ENCODE measurements at regions not wholly inside any gene's neighbourhood (a gene's known extent, or its start where the extent isn't known, plus 50 kb on each side); places are given as distances from the start of the nearest gene placed in this dataset.
"Not testable (repeated sequence)": the region's sequence is repeated elsewhere in the genome, so short reads cannot be mapped to it uniquely, and the experiment has no call there.

- H3K27me3 ChIP-seq (ENCODE audit: insufficient read depth, poor library complexity, severe bottlenecking); H3K36me3 ChIP-seq (ENCODE audit: low read depth); H3K4me3 ChIP-seq (ENCODE audit: severe bottlenecking); H3K9me3 ChIP-seq (ENCODE audit: severe bottlenecking); H3K4me1 ChIP-seq (ENCODE audit: insufficient read depth, poor library complexity, severe bottlenecking); H3K27ac ChIP-seq (ENCODE audit: poor library complexity, severe bottlenecking); DNase-seq (ENCODE audit: low spot score): not testable (repeated sequence)
- ATAC-seq (ENCODE audit: low read depth) = peak; percentile 99
Observed at GRCh38 chrY:25306129-25306528, 254.2 kb upstream of the BPY2C start.

Measured in RWPE2 (cell line).